ENCODE measurements at regions not wholly inside any gene's neighbourhood (a gene's known extent, or its start where the extent isn't known, plus 50 kb on each side); places are given as distances from the start of the nearest gene placed in this dataset.

DNA sequence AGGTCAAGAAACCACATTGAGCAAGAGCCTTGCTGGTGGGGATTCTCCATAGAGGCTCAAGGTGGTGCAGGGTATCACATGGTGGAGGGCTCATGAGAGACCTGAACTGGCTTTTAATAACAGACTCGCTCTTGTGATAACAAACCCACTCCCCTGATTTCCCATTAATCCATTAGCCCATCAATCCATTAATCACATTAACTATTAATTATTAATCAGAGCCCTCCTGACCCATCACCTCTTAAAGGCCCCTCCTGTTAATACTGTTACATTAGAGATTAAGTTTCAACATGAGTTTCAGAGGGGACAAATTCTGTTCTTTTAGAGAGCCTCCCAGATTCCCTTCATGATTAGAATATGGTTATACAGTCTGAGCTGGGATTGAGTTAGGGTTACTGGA is 61.8 kb downstream of the IER5 start:
- Histone ChIP-seq H3K36me3 (ENCODE audit: control insufficient read depth, insufficient read depth, low read length) (no peaks in the 10 kb centered on the region), H3K4me3 (ENCODE audit: low read depth, low read length) (no peak overlapping the region), H3K27me3 (ENCODE audit: control insufficient read depth, insufficient read depth, low read length) (no peaks in the 10 kb centered on the region)
- DNase-seq (ENCODE audit: low read depth) (no peak), FAIRE-seq (no peak)
- TF ChIP-seq, protein P1, sequence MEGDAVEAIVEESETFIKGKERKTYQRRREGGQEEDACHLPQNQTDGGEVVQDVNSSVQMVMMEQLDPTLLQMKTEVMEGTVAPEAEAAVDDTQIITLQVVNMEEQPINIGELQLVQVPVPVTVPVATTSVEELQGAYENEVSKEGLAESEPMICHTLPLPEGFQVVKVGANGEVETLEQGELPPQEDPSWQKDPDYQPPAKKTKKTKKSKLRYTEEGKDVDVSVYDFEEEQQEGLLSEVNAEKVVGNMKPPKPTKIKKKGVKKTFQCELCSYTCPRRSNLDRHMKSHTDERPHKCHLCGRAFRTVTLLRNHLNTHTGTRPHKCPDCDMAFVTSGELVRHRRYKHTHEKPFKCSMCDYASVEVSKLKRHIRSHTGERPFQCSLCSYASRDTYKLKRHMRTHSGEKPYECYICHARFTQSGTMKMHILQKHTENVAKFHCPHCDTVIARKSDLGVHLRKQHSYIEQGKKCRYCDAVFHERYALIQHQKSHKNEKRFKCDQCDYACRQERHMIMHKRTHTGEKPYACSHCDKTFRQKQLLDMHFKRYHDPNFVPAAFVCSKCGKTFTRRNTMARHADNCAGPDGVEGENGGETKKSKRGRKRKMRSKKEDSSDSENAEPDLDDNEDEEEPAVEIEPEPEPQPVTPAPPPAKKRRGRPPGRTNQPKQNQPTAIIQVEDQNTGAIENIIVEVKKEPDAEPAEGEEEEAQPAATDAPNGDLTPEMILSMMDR (IDR thresholded peaks at IDR 0.05; ENCODE audit: insufficient read depth, low read length, severe bottlenecking): no peak

- H3K36me3 ChIP-seq (ENCODE audit: control insufficient read depth, insufficient read depth, low read length): no peaks in the 10 kb centered on the region
- H3K4me3 ChIP-seq (ENCODE audit: low read depth, low read length): no peak overlapping the region
- TF ChIP-seq, protein P1 (IDR thresholded peaks at IDR 0.05; ENCODE audit: insufficient read depth, low read length, severe bottlenecking): no peak
- FAIRE-seq: no peak
- no peaks in the 10 kb centered on the region for H3K27me3 ChIP-seq (ENCODE audit: control insufficient read depth, insufficient read depth, low read length)
- DNase-seq (ENCODE audit: low read depth): no peak
Measured at GRCh38 chr1:181150842-181151241, 62.3 kb downstream of the IER5 start.

DNA sequence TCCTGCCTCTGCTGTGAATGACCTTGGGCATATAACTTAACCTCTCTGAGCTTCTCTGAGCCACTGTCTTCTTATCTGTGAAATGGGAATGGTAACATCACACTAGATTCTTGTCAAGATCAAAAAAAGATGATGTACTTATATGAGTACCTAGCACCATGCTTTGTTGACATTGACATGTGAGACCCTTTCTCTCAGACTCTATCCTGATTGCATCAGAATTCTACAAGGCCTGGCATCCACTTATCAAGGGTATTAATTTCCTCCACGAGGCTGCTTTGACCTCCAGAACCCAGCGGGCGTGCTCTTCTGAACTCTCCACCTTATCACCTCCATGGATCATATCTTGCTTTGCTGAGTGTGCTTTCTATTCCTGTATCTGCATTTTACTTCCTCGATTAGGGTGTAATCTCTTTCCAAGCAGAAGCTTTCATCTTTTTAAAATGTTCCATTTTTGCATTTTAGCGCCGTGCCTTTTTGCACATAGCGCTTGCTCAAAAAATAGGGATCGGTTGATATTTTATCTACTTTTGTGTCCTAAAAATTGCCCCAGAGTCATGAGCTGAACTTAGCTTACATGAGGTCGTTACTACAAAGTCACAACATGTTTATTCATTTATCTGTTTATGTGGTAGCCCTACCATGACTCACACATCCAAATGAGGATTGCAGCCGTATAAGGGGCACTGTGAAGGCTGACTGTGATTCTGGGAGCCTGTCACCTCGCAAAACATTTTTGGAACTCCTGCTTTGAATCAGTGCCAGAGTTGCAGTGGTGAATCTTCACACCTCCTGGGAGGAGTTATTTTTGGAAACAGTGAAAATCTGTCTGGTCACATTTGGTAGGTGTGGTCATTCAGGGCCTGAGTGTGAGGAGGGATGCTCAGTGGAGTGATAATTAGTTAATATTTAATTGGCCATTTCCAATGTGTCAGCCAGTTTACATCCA is 63.2 kb downstream of the IER5 start:
- DNase-seq (ENCODE audit: low read depth): peak; percentile 38
- Histone ChIP-seq H3K27me3 (ENCODE audit: control insufficient read depth, insufficient read depth, low read length) (no peaks in the 10 kb centered on the region), H3K4me3 (ENCODE audit: low read depth, low read length) (no peak overlapping the region), H3K36me3 (ENCODE audit: control insufficient read depth, insufficient read depth, low read length) (no peaks in the 10 kb centered on the region)
- TF ChIP-seq, protein P1 (IDR thresholded peaks at IDR 0.05; ENCODE audit: insufficient read depth, low read length, severe bottlenecking): no peak
- no peak for FAIRE-seq

DNA sequence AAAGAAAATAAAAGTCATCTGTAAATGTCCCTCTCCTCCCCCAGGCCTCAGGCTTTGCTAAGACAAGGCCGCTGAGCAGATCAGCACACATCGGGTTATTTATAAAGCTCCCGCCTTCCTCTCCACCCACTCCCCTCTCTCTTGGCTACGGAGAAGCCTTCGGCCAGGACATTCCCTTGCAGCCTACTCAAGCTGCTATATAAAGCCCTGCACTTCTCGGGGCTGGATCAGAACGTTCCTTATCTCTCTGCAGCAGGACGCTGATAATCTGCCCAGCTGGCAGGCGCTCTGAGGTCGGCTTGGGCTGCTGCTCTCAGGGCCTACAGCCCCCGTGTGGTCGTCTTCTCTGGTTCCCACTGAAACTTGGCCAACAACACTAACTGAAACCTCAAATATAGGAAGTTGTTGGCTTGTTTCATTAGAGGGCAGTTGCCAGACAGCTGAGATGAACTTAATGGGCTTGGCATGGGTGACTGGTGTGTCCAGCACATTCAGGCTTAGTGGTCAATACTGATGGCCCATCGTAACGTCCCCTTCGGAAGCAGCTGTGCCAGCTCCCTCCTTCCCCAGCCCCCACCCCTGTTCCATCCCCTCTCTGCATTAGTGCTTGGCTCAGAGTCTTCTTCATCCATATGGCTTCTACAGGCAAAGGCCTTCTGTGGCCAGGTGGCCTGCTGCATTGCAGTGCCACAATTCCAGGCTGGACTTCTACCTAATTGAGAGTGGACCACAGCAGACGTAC is 64.6 kb downstream of the IER5 start:
- TF ChIP-seq, protein P1 (IDR thresholded peaks at IDR 0.05; ENCODE audit: insufficient read depth, low read length, severe bottlenecking): peak; percentile 21
- FAIRE-seq (no peak), DNase-seq (ENCODE audit: low read depth) (peak; percentile 23)
- Histone ChIP-seq H3K27me3 (ENCODE audit: control insufficient read depth, insufficient read depth, low read length) (no peaks in the 10 kb centered on the region), H3K36me3 (ENCODE audit: control insufficient read depth, insufficient read depth, low read length) (no peaks in the 10 kb centered on the region), H3K4me3 (ENCODE audit: low read depth, low read length) (no peak overlapping the region)

DNA sequence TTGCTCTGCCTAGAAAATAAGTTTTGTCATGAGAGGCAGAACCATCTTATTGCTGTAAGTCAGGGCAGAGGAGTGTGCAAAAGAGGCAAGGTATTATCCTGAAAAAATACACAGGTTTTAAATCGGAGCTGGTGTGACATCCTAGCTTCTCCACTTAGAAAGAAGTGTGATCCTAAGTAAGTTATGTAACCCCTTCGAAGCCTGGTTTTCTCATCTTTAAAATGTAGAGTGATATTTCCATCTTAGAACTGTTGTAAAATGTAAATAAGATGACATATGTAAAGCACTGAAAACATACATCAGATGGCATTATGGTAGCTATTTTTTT is 65.1 kb downstream of the IER5 start:
- DNase-seq (ENCODE audit: low read depth): no peak
- TF ChIP-seq, protein P1 (IDR thresholded peaks at IDR 0.05; ENCODE audit: insufficient read depth, low read length, severe bottlenecking): no peak
- FAIRE-seq: no peak

More for the DNA sequence above, 65.1 kb downstream of the IER5 start:
- Histone ChIP-seq H3K27me3 (ENCODE audit: control insufficient read depth, insufficient read depth, low read length) (no peaks in the 10 kb centered on the region), H3K4me3 (ENCODE audit: low read depth, low read length) (no peak overlapping the region), H3K36me3 (ENCODE audit: control insufficient read depth, insufficient read depth, low read length) (no peaks in the 10 kb centered on the region)

All from bronchial epithelial cell (primary cell).